Left ventricle myocardium inferior (tissue), 1 donor: ENCODE measurements at regions not wholly inside any gene's neighbourhood (a gene's known extent, or its start where the extent isn't known, plus 50 kb on each side); places are given as distances from the start of the nearest gene placed in this dataset.

Source experiments
- DNase-seq: peaks from one replicate; pipeline ENCODE4 v3.0.0-alpha.2; 2020
- H3K27ac ChIP-seq: fragments of 200-600 bp; replicated peaks from 2 replicates; pipeline ENCODE4 v1.8.0; 2021
- H3K27me3 ChIP-seq: fragments of 200-600 bp; 2 replicates; pipeline ENCODE4 v1.8.0; 2021; ENCODE audit warnings: low read depth
- H3K36me3 ChIP-seq: fragments of 200-600 bp; 2 replicates; pipeline ENCODE4 v1.8.0; 2021
- H3K4me1 ChIP-seq: fragments of 200-600 bp; 2 replicates; pipeline ENCODE4 v1.8.0; 2021
- H3K4me3 ChIP-seq: fragments of 200-600 bp; 2 replicates; pipeline ENCODE4 v1.8.0; 2021; ENCODE audit warnings: mild to moderate bottlenecking, moderate library complexity
- H3K9me3 ChIP-seq: fragments of 200-600 bp; replicated peaks from 2 replicates; pipeline ENCODE4 v1.8.0; 2021
- CTCF ChIP-seq: fragments of 200-600 bp; IDR thresholded peaks from 2 replicates; pipeline ENCODE4 v1.8.0; 2021; ENCODE audit warnings: antibody characterized with exemption, mild to moderate bottlenecking, borderline replicate concordance
- intact Hi-C: fragments of 100-400 bp; cut with micrococcal nuclease; formaldehyde crosslinking; loops from one replicate; pipeline ENCODE4 v1.11.0; 2022
- donor health status: DM: no; HTN: yes; CAD: no; lungs with severe emphysema.

- H3K9me3 ChIP-seq, result no peaks in the 10 kb centered on the region
- no peak for TF ChIP-seq CTCF
- H3K36me3 ChIP-seq, result no peaks in the 10 kb centered on the region
- no peaks in the 10 kb centered on the region for H3K27me3 ChIP-seq
- H3K4me1 ChIP-seq, result peaks cover 21% of the 10 kb centered on the region
- H3K4me3 ChIP-seq, result no peak overlapping the region
- no peak for DNase-seq
- H3K27ac ChIP-seq, result no peak overlapping the region
- intact Hi-C loops, result no loop called here
These were observed 487.4 kb downstream of the ZNF608 start for GRCh38 chr5:124259017-124259416.

GRCh38 chr5:124257048-124257447 is 489.4 kb downstream of the ZNF608 start:
- H3K9me3 ChIP-seq, result no peaks in the 10 kb centered on the region
- H3K27ac ChIP-seq, result no peak overlapping the region
- intact Hi-C loops, result no loop called here
- H3K36me3 ChIP-seq, result no peaks in the 10 kb centered on the region
- H3K27me3 ChIP-seq, result no peaks in the 10 kb centered on the region
- H3K4me3 ChIP-seq, result no peak overlapping the region
- peaks cover 12% of the 10 kb centered on the region for H3K4me1 ChIP-seq
- DNase-seq, result no peak
- TF ChIP-seq CTCF, result no peak

- TF ChIP-seq CTCF, result no peak
- intact Hi-C loops, result no loop called here
- Histone ChIP-seq H3K27me3 (no peaks in the 10 kb centered on the region), H3K4me1 (peaks cover 12% of the 10 kb centered on the region), H3K9me3 (peaks cover 3% of the 10 kb centered on the region), H3K4me3 (no peak overlapping the region), H3K27ac (no peak overlapping the region), H3K36me3 (no peaks in the 10 kb centered on the region)
- DNase-seq, result no peak
These were observed 493.1 kb downstream of the ZNF608 start for GRCh38 chr5:124253203-124253810.

- Histone ChIP-seq H3K27me3 (no peaks in the 10 kb centered on the region), H3K4me1 (peaks cover 12% of the 10 kb centered on the region), H3K9me3 (peaks cover 8% of the 10 kb centered on the region), H3K4me3 (no peak overlapping the region), H3K36me3 (no peaks in the 10 kb centered on the region), H3K27ac (no peak overlapping the region)
- intact Hi-C loops, result no loop called here
- no peak for DNase-seq
- no peak for TF ChIP-seq CTCF
These were observed 493.7 kb downstream of the ZNF608 start for GRCh38 chr5:124252747-124253146.

GRCh38 chr5:124252191-124252638 is 494.2 kb downstream of the ZNF608 start:
- Histone ChIP-seq H3K27me3 (no peaks in the 10 kb centered on the region), H3K36me3 (no peaks in the 10 kb centered on the region), H3K9me3 (peaks cover 14% of the 10 kb centered on the region), H3K27ac (no peak overlapping the region), H3K4me1 (peaks cover 12% of the 10 kb centered on the region), H3K4me3 (no peak overlapping the region)
- TF ChIP-seq CTCF, result no peak
- DNase-seq, result no peak
- intact Hi-C loops, result no loop called here

- H3K4me1 ChIP-seq, result no peaks in the 10 kb centered on the region
- no peak overlapping the region for H3K4me3 ChIP-seq
- peaks cover 42% of the 10 kb centered on the region for H3K9me3 ChIP-seq
- TF ChIP-seq CTCF, result no peak
- no peaks in the 10 kb centered on the region for H3K27me3 ChIP-seq
- DNase-seq, result no peak
- H3K36me3 ChIP-seq, result no peaks in the 10 kb centered on the region
- intact Hi-C loops, result no loop called here
- no peak overlapping the region for H3K27ac ChIP-seq
These were observed 501.2 kb downstream of the ZNF608 start for GRCh38 chr5:124245276-124245675.
